ENCODE measurements at regions not wholly inside any gene's neighbourhood (a gene's known extent, or its start where the extent isn't known, plus 50 kb on each side); places are given as distances from the start of the nearest gene placed in this dataset.
A peak's percentile ranks its signal among the peaks of the same experiment; 100 is the strongest.

- Histone ChIP-seq H3K4me2 (ENCODE audit: insufficient read depth, low read length) (no peak overlapping the region), H3K36me3 (ENCODE audit: control insufficient read depth, insufficient read depth, low read length) (no peaks in the 10 kb centered on the region), H4K20me1 (replicated peaks; ENCODE audit: control insufficient read depth, insufficient read depth, low read length) (no peaks in the 10 kb centered on the region), H3K27me3 (ENCODE audit: control insufficient read depth in 2 of 2, insufficient read depth in 2 of 2, low read length in 2 of 2) (no peaks in the 10 kb centered on the region), H3K4me3 (no peak overlapping the region), H3K4me1 (replicated peaks in 1 of 2; ENCODE audit: control insufficient read depth in 2 of 2, insufficient read depth in 2 of 2, low read length in 2 of 2) (no peaks in the 10 kb centered on the region), H3K9me1 (ENCODE audit: control insufficient read depth, insufficient read depth, low read length) (no peaks in the 10 kb centered on the region), H3K9ac (ENCODE audit: insufficient read depth in 1 of 2, low read depth in 2 of 2, low read length in 2 of 2) (no peak overlapping the region), H3K27ac (ENCODE audit: extremely low read depth, low read depth, low read length) (no peak overlapping the region), H2AFZ (ENCODE audit: low read depth, low read length) (no peak overlapping the region), H3K9me3 (replicated peaks; ENCODE audit: control insufficient read depth, insufficient read depth, low read depth, low read length) (no peaks in the 10 kb centered on the region; the same call in 1 of the 2 replicates), H3K79me2 (ENCODE audit: control insufficient read depth, insufficient read depth, low read length) (no peaks in the 10 kb centered on the region)
- TF ChIP-seq, protein P1, sequence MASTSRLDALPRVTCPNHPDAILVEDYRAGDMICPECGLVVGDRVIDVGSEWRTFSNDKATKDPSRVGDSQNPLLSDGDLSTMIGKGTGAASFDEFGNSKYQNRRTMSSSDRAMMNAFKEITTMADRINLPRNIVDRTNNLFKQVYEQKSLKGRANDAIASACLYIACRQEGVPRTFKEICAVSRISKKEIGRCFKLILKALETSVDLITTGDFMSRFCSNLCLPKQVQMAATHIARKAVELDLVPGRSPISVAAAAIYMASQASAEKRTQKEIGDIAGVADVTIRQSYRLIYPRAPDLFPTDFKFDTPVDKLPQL (IDR thresholded peaks at IDR 0.05; ENCODE audit: extremely low read depth, insufficient read length), result no peak
- DNase-seq (ENCODE audit: extremely low read depth in 1 of 4, low spot score in 3 of 4), result no peak
- no peak for FAIRE-seq
- in situ Hi-C loops (cut with MboI), result no loop called here
- intact Hi-C loops (cut with micrococcal nuclease), result no loop called here
- ATAC-seq, result no peak
- ChIA-PET POLR2A (no interaction called here), CTCF (ENCODE audit: low intra/inter-chr PET ratio) (no interaction called here)
- BruUV-seq (replicated peaks), result no TSS peak
Measured at GRCh38 chr4:129971419-129971818, 875.5 kb downstream of the C4orf33 start.

- 18% methylated on average over 1 of the region's 1 CpG for WGBS (ENCODE audit: insufficient coverage, low coverage, missing lambda C conversion rate)
- ATAC-seq, result no peak
- CTCF ChIA-PET (ENCODE audit: low intra/inter-chr PET ratio), result no interaction called here
Measured at GRCh38 chr4:129972257-129972656, 876.3 kb downstream of the C4orf33 start.

More at GRCh38 chr4:129972257-129972656, 876.3 kb downstream of the C4orf33 start:
- Histone ChIP-seq H2AFZ (ENCODE audit: low read depth, low read length) (no peak overlapping the region), H3K9me3 (replicated peaks; ENCODE audit: control insufficient read depth, insufficient read depth, low read depth, low read length) (no peaks in the 10 kb centered on the region; the same call in 1 of the 2 replicates), H3K4me3 (no peak overlapping the region), H3K9ac (ENCODE audit: insufficient read depth in 1 of 2, low read depth in 2 of 2, low read length in 2 of 2) (no peak overlapping the region), H3K36me3 (ENCODE audit: control insufficient read depth, insufficient read depth, low read length) (no peaks in the 10 kb centered on the region), H3K9me1 (ENCODE audit: control insufficient read depth, insufficient read depth, low read length) (no peaks in the 10 kb centered on the region), H3K79me2 (ENCODE audit: control insufficient read depth, insufficient read depth, low read length) (no peaks in the 10 kb centered on the region), H3K27me3 (ENCODE audit: control insufficient read depth in 2 of 2, insufficient read depth in 2 of 2, low read length in 2 of 2) (no peaks in the 10 kb centered on the region), H4K20me1 (replicated peaks; ENCODE audit: control insufficient read depth, insufficient read depth, low read length) (no peaks in the 10 kb centered on the region), H3K4me2 (ENCODE audit: insufficient read depth, low read length) (no peak overlapping the region), H3K27ac (ENCODE audit: extremely low read depth, low read depth, low read length) (no peak overlapping the region), H3K4me1 (replicated peaks in 1 of 2; ENCODE audit: control insufficient read depth in 2 of 2, insufficient read depth in 2 of 2, low read length in 2 of 2) (no peaks in the 10 kb centered on the region)
- FAIRE-seq (no peak), DNase-seq (ENCODE audit: extremely low read depth in 1 of 4, low spot score in 3 of 4) (no peak)
- in situ Hi-C loops (cut with MboI), result no loop called here
- peak; percentile 47; the same call in 1 of the 2 replicates for TF ChIP-seq ZNF316 (IDR thresholded peaks at IDR 0.05)
- no peak for TF ChIP-seq SNRNP70 (optimal IDR thresholded peaks at IDR 0.05; ENCODE audit: low read depth, low read length)
- TF ChIP-seq RBM15 (IDR thresholded peaks at IDR 0.05; ENCODE audit: insufficient read depth, low read length), result no peak
- peak; percentile 26; the same call in 1 of the 2 replicates for TF ChIP-seq C11orf30 (IDR thresholded peaks at IDR 0.05; ENCODE audit: low read depth)
- no peak for TF ChIP-seq POLR2AphosphoS2 (IDR thresholded peaks at IDR 0.05; ENCODE audit: low read length)
- TF ChIP-seq, protein P2, sequence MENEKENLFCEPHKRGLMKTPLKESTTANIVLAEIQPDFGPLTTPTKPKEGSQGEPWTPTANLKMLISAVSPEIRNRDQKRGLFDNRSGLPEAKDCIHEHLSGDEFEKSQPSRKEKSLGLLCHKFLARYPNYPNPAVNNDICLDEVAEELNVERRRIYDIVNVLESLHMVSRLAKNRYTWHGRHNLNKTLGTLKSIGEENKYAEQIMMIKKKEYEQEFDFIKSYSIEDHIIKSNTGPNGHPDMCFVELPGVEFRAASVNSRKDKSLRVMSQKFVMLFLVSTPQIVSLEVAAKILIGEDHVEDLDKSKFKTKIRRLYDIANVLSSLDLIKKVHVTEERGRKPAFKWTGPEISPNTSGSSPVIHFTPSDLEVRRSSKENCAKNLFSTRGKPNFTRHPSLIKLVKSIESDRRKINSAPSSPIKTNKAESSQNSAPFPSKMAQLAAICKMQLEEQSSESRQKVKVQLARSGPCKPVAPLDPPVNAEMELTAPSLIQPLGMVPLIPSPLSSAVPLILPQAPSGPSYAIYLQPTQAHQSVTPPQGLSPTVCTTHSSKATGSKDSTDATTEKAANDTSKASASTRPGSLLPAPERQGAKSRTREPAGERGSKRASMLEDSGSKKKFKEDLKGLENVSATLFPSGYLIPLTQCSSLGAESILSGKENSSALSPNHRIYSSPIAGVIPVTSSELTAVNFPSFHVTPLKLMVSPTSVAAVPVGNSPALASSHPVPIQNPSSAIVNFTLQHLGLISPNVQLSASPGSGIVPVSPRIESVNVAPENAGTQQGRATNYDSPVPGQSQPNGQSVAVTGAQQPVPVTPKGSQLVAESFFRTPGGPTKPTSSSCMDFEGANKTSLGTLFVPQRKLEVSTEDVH (IDR thresholded peaks at IDR 0.05; ENCODE audit: low read depth, partially characterized antibody), result no peak
- TF ChIP-seq, protein P3, sequence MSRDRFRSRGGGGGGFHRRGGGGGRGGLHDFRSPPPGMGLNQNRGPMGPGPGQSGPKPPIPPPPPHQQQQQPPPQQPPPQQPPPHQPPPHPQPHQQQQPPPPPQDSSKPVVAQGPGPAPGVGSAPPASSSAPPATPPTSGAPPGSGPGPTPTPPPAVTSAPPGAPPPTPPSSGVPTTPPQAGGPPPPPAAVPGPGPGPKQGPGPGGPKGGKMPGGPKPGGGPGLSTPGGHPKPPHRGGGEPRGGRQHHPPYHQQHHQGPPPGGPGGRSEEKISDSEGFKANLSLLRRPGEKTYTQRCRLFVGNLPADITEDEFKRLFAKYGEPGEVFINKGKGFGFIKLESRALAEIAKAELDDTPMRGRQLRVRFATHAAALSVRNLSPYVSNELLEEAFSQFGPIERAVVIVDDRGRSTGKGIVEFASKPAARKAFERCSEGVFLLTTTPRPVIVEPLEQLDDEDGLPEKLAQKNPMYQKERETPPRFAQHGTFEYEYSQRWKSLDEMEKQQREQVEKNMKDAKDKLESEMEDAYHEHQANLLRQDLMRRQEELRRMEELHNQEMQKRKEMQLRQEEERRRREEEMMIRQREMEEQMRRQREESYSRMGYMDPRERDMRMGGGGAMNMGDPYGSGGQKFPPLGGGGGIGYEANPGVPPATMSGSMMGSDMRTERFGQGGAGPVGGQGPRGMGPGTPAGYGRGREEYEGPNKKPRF (IDR thresholded peaks at IDR 0.05; ENCODE audit: low read depth, low read length), result no peak
- no peak for TF ChIP-seq FOXO4 (CRISPR knock-in tag; IDR thresholded peaks at IDR 0.05)
- peak; percentile 30; the same call in 1 of the 2 replicates for TF ChIP-seq MAFG (tag; conservative IDR thresholded peaks at IDR 0.05)
- no TSS peak for BruUV-seq (replicated peaks)
- POLR2A ChIA-PET, result no interaction called here
- intact Hi-C loops (cut with micrococcal nuclease), result no loop called here
